HG02763 (cell line): ENCODE measurements at regions not wholly inside any gene's neighbourhood (a gene's known extent, or its start where the extent isn't known, plus 50 kb on each side); places are given as distances from the start of the nearest gene placed in this dataset.

Source experiments
- ATAC-seq: cut with Tn5 transposase; IDR thresholded peaks from one replicate; pipeline ENCODE4 v1.9.1; 2021; ENCODE audit warnings: mild to moderate bottlenecking, moderate library complexity; ENCODE audit not compliant: unreplicated experiment

DNA sequence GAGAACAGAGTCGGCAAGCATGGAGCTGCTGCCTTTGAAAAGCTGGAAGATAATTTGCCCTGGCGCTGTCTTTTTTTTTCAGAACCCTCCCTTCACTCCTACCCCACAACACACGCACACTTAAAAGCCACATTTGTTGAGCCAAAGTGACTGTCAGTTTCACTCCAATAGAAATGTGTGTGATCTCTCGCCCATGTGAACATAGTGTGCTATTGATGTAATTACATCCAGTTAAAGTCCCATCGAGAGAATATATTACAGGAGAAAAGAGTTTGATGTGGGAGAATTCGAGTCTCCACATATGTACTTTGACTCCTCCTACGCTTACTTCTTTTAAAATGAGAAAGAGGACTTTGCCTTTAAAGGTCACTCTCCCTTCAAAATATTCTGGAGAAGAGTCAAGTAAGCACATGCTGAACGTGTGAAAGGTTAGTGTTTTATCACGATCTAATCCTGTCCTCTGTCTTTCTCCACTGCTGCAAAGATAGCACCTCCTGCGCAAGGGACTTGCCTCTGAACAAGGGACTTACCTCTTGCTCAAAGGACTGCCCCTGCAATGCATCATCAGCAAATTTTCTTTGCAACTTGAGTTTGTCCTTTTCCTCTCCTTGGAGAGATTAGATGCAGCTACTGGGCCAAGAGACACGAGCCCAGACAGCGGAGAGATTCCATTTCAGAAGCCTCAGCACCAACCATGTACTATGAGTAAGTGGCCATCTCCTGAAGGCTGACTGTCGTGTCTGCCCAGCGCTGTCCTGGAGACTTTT is 613.9 kb downstream of the PTPRU start:
- ATAC-seq: no peak

GRCh38 chr1:29849038-29849750 is 612.9 kb downstream of the PTPRU start:
- ATAC-seq: no peak

GRCh38 chr1:29845910-29846309 is 609.6 kb downstream of the PTPRU start:
- no peak for ATAC-seq

GRCh38 chr1:29842130-29842529 is 605.8 kb downstream of the PTPRU start:
- no peak for ATAC-seq

- ATAC-seq: no peak
These were observed 603.4 kb downstream of the PTPRU start for GRCh38 chr1:29839726-29840125.

DNA sequence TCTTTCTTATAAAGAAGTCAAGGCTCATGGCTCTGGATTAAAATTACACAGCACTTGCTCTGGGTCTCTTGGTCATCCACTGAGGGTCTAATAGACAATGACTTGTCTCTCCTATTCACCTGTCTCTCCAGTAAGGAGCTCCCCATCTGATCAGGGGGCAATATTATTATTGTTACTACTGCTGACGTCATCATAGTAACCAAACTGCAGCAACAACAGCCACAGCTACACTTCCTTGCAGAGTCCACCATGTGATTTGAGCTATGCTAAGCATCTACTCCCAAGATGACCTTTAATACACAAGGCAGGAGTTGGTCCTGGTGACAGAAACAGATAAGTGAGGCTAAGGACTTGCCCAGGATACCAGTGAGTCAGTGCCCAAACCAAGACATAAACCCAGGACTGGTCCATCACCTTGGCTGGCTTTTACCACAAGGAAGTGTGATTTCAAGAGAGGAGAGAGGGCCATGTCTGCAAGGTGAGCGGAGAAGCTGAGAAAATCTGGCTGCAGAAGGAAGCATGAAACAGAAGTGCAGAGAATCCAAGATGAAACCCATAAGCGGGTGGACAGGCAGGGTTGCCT is 602.5 kb downstream of the PTPRU start:
- ATAC-seq: no peak

DNA sequence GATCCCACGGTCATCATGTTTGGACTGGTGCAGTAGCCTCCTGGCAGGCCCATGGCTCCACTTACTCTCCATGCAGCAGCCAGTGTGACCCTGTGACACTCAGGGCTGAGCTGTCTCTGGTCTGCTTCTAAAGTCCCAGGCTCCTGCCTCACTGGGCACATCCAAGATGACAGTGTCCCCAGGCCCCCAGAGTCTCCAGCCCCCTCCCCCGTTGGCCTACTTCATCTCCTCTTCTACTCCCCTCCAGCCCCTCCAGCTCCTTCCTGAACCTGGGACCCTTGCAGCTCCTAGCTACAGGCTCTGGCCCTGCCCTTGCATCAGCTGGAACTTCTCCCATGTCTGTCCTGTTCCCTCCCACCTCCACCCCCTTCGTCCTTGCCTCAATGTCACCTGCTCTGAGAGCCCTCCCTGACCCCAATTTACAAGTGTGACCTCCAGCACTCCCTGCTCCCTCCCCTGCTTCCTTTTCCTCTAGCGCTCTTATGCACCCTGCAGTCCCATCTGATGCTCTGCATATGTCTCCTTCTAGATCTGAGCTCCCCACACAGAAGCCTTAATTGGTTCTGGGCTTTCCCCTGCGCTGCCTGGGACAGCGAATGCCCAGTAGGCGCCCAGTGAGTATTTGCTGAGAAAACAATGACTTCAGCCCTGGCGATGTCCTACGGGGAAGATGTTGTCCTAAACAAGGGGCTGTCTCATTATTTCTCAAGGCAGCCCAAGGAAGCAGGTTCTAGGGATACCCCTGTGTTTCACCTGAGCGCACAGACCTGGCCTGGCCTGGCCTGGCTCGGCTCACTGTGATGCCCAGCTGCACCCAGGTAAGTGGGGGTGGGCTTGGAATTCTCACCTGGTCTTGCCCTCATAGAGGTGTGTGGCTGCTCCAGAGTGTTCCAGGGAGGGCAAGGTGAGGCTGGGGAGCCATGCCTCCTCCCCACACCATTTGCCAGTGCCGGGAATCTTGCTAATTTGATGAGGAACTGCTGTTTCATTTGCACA is 600.6 kb downstream of the PTPRU start:
- ATAC-seq: no peak

DNA sequence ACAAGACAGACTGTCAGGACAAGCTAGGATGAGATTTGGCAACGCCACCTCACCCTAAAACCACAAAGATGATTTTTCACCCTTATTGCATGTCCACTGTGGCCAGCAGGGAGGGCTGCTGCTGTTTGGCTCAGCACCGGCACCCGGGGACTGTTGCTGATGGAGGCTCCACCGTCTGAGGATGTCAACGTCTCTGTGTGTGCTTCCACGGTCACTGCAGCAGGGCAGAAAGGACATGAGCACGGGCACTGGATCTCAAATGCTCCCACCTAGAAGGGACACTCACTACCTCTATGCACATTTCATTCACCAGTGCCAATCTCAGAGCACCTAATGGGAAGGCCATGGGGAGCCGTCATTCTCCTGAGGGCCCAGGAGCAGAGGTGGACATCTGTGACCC is 599.6 kb downstream of the PTPRU start:
- no peak for ATAC-seq

- no peak for ATAC-seq
These were observed 599.1 kb downstream of the PTPRU start for GRCh38 chr1:29835406-29835805.

DNA sequence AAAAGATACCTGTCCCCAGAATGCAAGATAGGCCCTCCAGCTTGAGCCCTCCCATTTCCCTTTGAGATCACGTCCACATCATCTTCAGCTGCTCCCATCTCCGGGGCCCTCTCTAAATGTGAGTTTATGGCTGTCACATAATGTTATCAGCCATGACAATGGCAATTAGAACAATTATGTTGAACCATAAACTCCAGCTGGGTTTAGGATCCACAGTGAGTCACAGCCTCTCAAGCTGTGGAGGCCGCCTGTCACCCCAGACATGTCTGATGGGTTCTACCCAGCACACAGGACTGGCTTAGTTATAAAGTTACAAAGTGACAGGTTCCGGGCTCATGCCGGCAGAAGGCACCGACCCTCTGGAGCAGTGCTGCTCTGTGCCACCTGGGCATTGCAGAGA is 597.3 kb downstream of the PTPRU start:
- no peak for ATAC-seq

DNA sequence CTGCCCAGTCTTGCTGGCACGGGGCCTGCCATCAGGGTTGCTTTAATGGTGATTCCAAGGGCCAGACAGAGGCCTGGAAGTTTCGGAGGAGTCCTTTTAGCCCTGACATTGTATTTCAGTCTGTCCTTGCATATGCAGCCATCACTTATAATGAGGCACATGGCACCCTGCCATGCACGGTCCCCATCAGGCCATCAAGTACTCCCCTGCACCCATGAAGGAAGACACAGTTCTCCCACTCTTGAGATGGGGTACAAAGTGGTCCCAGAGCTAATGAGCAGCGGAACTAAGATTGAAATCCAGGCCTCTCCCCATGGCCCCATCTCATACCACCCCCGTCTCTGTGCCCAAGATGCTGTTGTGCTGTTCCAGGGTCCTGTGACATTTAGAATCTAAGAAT is 596.6 kb downstream of the PTPRU start:
- no peak for ATAC-seq

DNA sequence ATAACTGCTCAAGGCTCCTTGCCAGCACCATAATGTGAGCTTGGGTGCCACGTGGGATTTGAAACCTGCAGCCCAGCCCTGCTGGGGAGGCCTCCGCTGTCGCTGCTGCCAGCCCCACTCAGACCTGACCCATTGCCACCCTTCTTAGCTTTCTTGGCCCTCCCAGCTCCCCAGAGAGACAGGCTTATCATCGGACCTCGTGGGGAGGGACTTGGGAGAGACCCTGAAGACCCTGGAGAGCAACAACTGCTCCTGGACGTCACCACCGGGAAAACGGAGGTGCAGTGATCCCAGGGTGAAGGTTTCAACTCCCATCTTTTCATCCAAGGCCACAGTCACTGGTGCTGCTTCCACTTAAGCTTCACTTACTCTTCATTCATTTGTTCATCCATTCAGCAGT is 596.1 kb downstream of the PTPRU start:
- ATAC-seq: no peak

GRCh38 chr1:29831500-29832117 is 595.3 kb downstream of the PTPRU start:
- no peak for ATAC-seq

DNA sequence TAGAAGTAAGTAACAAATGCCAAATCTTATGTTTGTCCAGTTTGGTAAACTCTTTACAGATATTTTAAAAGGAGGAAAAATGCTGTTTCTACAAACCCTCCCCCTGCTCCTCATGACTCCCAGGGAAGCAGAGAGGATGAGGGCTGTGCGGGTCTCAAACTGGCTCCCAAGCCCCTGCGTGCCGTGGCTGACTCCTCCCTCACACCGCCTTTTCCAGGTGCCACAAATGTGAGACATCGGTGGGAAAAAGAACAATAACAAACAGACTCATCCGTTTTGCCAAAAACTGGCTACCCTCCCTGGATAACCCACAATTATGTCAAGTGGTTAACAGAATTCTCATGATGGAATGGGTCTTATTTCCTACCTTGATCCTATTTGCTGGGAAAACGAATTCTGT is 594.6 kb downstream of the PTPRU start:
- ATAC-seq: no peak

- ATAC-seq: no peak
These were observed 594.1 kb downstream of the PTPRU start for GRCh38 chr1:29830383-29830782.

GRCh38 chr1:29829448-29830344 is 593.4 kb downstream of the PTPRU start:
- ATAC-seq: no peak

- no peak for ATAC-seq
These were observed 592.5 kb downstream of the PTPRU start for GRCh38 chr1:29828526-29829447.

DNA sequence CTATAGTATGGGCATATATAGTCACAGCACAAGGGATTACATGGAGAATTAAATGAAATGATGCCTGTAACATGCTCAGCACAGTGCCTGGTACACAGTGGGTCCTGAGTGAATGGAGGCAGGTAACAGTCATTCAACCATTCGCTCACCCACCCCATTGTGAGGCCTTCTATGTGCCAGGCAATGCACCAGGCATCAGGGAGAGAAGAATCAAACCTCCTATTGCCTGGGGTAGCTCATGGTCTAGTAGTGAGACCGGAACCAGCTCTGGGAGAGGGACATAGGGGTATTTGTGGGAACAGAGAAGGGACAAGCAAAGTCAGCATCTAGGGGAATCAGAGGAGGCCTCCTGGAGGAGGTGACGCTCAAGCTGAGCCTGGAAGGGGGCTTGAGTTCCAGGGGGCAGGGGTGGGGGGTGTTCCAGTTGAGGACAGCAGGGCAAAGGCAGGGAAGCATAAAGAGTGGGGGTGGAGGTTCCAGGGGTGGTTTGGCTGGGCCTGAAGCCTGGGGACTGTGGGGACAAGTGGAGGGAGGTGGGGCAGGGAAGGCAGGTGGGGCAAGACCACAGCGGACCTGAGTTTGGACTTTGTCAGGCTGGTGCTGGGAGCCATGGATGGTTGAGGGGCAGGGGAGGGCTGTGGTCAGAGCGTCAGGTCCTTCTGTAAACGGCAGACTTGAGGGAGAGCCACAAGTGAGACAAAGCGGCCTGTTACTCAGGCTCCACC is 591.6 kb downstream of the PTPRU start:
- no peak for ATAC-seq
